ENCODE measurements at regions not wholly inside any gene's neighbourhood (a gene's known extent, or its start where the extent isn't known, plus 50 kb on each side); places are given as distances from the start of the nearest gene placed in this dataset.

- TF ChIP-seq RFX5 (IDR thresholded peaks at IDR 0.05; ENCODE audit: low read depth, low read length) (no peak), MXI1 (IDR thresholded peaks at IDR 0.05; ENCODE audit: borderline replicate concordance, low read depth, low read length) (no peak), RAD21 (IDR thresholded peaks at IDR 0.05; ENCODE audit: low read length) (no peak), POLR2A (IDR thresholded peaks at IDR 0.05; ENCODE audit: low read depth, low read length) (no peak), SMC3 (IDR thresholded peaks at IDR 0.05; ENCODE audit: low read depth, low read length) (no peak), ELK1 (IDR thresholded peaks at IDR 0.05; ENCODE audit: borderline replicate concordance, low read depth, low read length) (no peak), MAZ (IDR thresholded peaks at IDR 0.05; ENCODE audit: borderline replicate concordance, low read depth, low read length) (no peak), CTCF (conservative IDR thresholded peaks at IDR 0.05; ENCODE audit: low read depth, low read length) (no peak), USF2 (IDR thresholded peaks at IDR 0.05; ENCODE audit: low read depth, low read length) (no peak), BHLHE40 (IDR thresholded peaks at IDR 0.05; ENCODE audit: low read depth, low read length) (no peak), FOS (IDR thresholded peaks at IDR 0.05; ENCODE audit: low read depth, low read length) (no peak), NFE2L2 (IDR thresholded peaks at IDR 0.05; ENCODE audit: low read depth, low read length) (no peak), MAFK (IDR thresholded peaks at IDR 0.05; ENCODE audit: low read depth, low read length) (no peak), CEBPB (IDR thresholded peaks at IDR 0.05; ENCODE audit: low read depth, low read length) (no peak)
- H3K18ac ChIP-seq (ENCODE audit: low read depth, low read length) = no peak overlapping the region
- H4K8ac ChIP-seq (ENCODE audit: low read depth in 2 of 2, low read length in 2 of 2) = no peak overlapping the region
- H3K4ac ChIP-seq (ENCODE audit: low read depth, low read length) = no peak overlapping the region
- H4K5ac ChIP-seq (ENCODE audit: low read depth, low read length) = no peak overlapping the region
- H3K36me3 ChIP-seq (ENCODE audit: control insufficient read depth, insufficient read depth, low read length) = no peaks in the 10 kb centered on the region
- no peak overlapping the region for H3K14ac ChIP-seq (replicated peaks; ENCODE audit: low read depth, low read length)
- no peak overlapping the region for H3K23ac ChIP-seq (ENCODE audit: low read depth, low read length)
- no CpG with 5 or more reads among the region's 3 CpGs for WGBS, 2 experiments (ENCODE audit: extremely low coverage in 2 of 2, insufficient read length in 1 of 2)
- no peaks in the 10 kb centered on the region for H3K4me1 ChIP-seq (ENCODE audit: control insufficient read depth, insufficient read depth, low read length)
- POLR2A ChIA-PET (ENCODE audit: unreplicated experiment) = no interaction called here
- H4K91ac ChIP-seq (ENCODE audit: insufficient read depth, low read depth, low read length) = no peak overlapping the region
- no peaks in the 10 kb centered on the region for H3K27me3 ChIP-seq (ENCODE audit: control insufficient read depth, insufficient read depth, low read length)
- H2BK15ac ChIP-seq (ENCODE audit: low read depth, low read length) = no peak overlapping the region
- no peak overlapping the region for H2BK120ac ChIP-seq (ENCODE audit: low read depth, low read length)
- H3K79me1 ChIP-seq (ENCODE audit: low read depth in 1 of 2, low read length in 2 of 2) = no peaks in the 10 kb centered on the region
- no peak overlapping the region for H3K9ac ChIP-seq (ENCODE audit: low read depth, low read length)
- ATAC-seq (ENCODE audit: low read depth) (no peak), DNase-seq (no peak)
- CTCF ChIA-PET = no interaction called here
- BruUV-seq (replicated peaks) = no TSS peak
- no peak overlapping the region for H2BK5ac ChIP-seq (ENCODE audit: low read depth, low read length, poor library complexity, severe bottlenecking)
- no peak overlapping the region for H2BK20ac ChIP-seq (ENCODE audit: low read depth, low read length)
- no peaks in the 10 kb centered on the region for H4K20me1 ChIP-seq (ENCODE audit: insufficient read depth, low read length)
- intact Hi-C loops (cut with micrococcal nuclease) = no loop called here
- no peak overlapping the region for H3K4me3 ChIP-seq (ENCODE audit: insufficient read depth, low read depth, low read length)
- no peaks in the 10 kb centered on the region for H3K9me3 ChIP-seq (ENCODE audit: control insufficient read depth, insufficient read depth, low read length)
- no peak overlapping the region for H2AFZ ChIP-seq (replicated peaks; ENCODE audit: low read length, poor library complexity)
- H3K56ac ChIP-seq (ENCODE audit: extremely low read depth, insufficient read depth, low read length) = no peak overlapping the region
- H2AK5ac ChIP-seq (ENCODE audit: low read depth, low read length) = no peak overlapping the region
- in situ Hi-C loops (cut with MboI; ENCODE audit: low sequenced_read_pairs) = no loop called here
- H3K9me1 ChIP-seq (ENCODE audit: insufficient read depth, low read length) = no peaks in the 10 kb centered on the region
- H3K4me2 ChIP-seq (ENCODE audit: low read depth, low read length) = no peak overlapping the region
- H3K27ac ChIP-seq (ENCODE audit: insufficient read depth, low read length) = no peak overlapping the region
- dilution Hi-C loops (cut with HindIII; ENCODE audit: low sequenced_read_pairs, unreplicated experiment) = no loop called here
- no peak overlapping the region for H2AK9ac ChIP-seq (replicated peaks; ENCODE audit: low read depth, low read length, poor library complexity)
Measured at GRCh38 chr10:112098682-112099081, 84.9 kb downstream of the GPAM start.
